H1 (cell line): ENCODE measurements at regions not wholly inside any gene's neighbourhood (a gene's known extent, or its start where the extent isn't known, plus 50 kb on each side); places are given as distances from the start of the nearest gene placed in this dataset.

Experiments used
- CTCF ChIA-PET: fragments of 300-600 bp; sonication (Branson Sonifier 250); formaldehyde crosslinking; loops from one replicate; lab custom pipeline; 2021; ENCODE audit not compliant: partially characterized antibody; lab: Charles Lee
- POLR2A ChIA-PET: fragments of 300-600 bp; sonication (Branson Sonifier 250); formaldehyde crosslinking; loops from one replicate; lab custom pipeline; 2021; ENCODE audit warnings: inconsistent platforms; ENCODE audit not compliant: partially characterized antibody; lab: Charles Lee
- DNase-seq, 2 experiments: peaks; one replicate each; pipeline versions ENCODE4 v3.0.0 to v3.0.0-alpha.2; 2010 to 2022; ENCODE audit warnings: low spot score in 2 of 2, low read depth in 1 of 2, mixed read lengths in 1 of 2
- FAIRE-seq: peaks from 2 replicates; lab custom pipeline; 2011; peaks lifted over from hg19 to GRCh38; lab: Jason Lieb, UNC
- H2AFZ ChIP-seq: 2 replicates; pipeline ENCODE4 v1.8.1; 2012; ENCODE audit warnings: low read length, inconsistent platforms
- H2AK5ac ChIP-seq: 2 replicates; pipeline ENCODE4 v1.6.1; 2013; ENCODE audit warnings: low read depth, low read length
- H2BK120ac ChIP-seq: replicated peaks from 2 replicates; pipeline ENCODE3; 2013; ENCODE audit warnings: low read depth, low read length, inconsistent platforms
- H2BK12ac ChIP-seq: 2 replicates; pipeline ENCODE4 v1.6.1; 2013; ENCODE audit warnings: low read depth, low read length
- H2BK15ac ChIP-seq: 2 replicates; pipeline ENCODE4 v1.6.1; 2013; ENCODE audit warnings: low read length
- H2BK20ac ChIP-seq: 2 replicates; pipeline ENCODE4 v1.6.1; 2013; ENCODE audit warnings: low read length
- H2BK5ac ChIP-seq: 2 replicates; pipeline ENCODE4 v1.6.1; 2013; ENCODE audit warnings: low read depth, low read length
- H3K14ac ChIP-seq: 2 replicates; pipeline ENCODE4 v1.6.1; 2013; ENCODE audit warnings: inconsistent platforms; ENCODE audit not compliant: insufficient read length
- H3K18ac ChIP-seq: 2 replicates; pipeline ENCODE4 v1.6.1; 2013; ENCODE audit warnings: low read length; ENCODE audit errors: extremely low read depth
- H3K23ac ChIP-seq: 2 replicates; pipeline ENCODE4 v1.6.1; 2013; ENCODE audit warnings: inconsistent platforms; ENCODE audit not compliant: insufficient read length
- H3K23me2 ChIP-seq: 2 replicates; pipeline ENCODE4 v1.6.1; 2013; ENCODE audit warnings: low read depth, low read length
- H3K27ac ChIP-seq: 2 replicates; pipeline ENCODE4 v1.6.1; 2011; ENCODE audit warnings: low read depth, low read length, inconsistent platforms
- H3K27me3 ChIP-seq, 4 experiments: replicated peaks in 1 of 4; 1 replicate in 1 of 4; 2 replicates in 3 of 4; pipeline versions ENCODE4 v1.6.1 to v1.8.1; 2011 to 2013; ENCODE audit warnings: low read length in 3 of 4, mild to moderate bottlenecking in 3 of 4, inconsistent platforms in 2 of 4, mixed read lengths in 2 of 4, moderate library complexity in 1 of 4; ENCODE audit not compliant: control insufficient read depth in 3 of 4, insufficient read depth in 3 of 4; ENCODE audit errors: extremely low read depth in 1 of 4
- H3K36me3 ChIP-seq, 4 experiments: 2 replicates each; pipeline versions ENCODE4 v1.6.1 to v1.8.1; 2011 to 2013; ENCODE audit warnings: mild to moderate bottlenecking in 4 of 4, low read length in 3 of 4, moderate library complexity in 2 of 4, control low read depth in 1 of 4, inconsistent platforms in 1 of 4; ENCODE audit not compliant: insufficient read depth in 4 of 4, control insufficient read depth in 2 of 4
- H3K4ac ChIP-seq: replicated peaks from 2 replicates; pipeline ENCODE3; 2013; ENCODE audit warnings: low read length, low read depth, mixed read lengths, inconsistent platforms; ENCODE audit not compliant: insufficient read length
- H3K4me1 ChIP-seq, 4 experiments: replicated peaks in 1 of 4; 1 replicate in 1 of 4; 2 replicates in 3 of 4; pipeline versions ENCODE4 v1.6.1 to v1.8.1; 2011 to 2013; ENCODE audit warnings: low read length in 3 of 4, inconsistent platforms in 2 of 4, mixed read lengths in 1 of 4; ENCODE audit not compliant: insufficient read depth in 4 of 4, control insufficient read depth in 3 of 4
- H3K4me2 ChIP-seq, 2 experiments: 2 replicates each; pipeline versions ENCODE4 v1.6.1 to v1.8.1; 2011 to 2013; ENCODE audit warnings: low read depth in 2 of 2, low read length in 2 of 2, control low read depth in 1 of 2, inconsistent platforms in 1 of 2, mild to moderate bottlenecking in 1 of 2; ENCODE audit not compliant: insufficient read depth in 1 of 2
- H3K4me3 ChIP-seq, 4 experiments: fragments of 200-600, 300-600 bp in 1 of 4; sonication (generic), shearing (Covaris generic), sonication (Bioruptor Twin) in 1 of 4; 2 replicates each; pipeline versions ENCODE4 v1.5.1 to v1.8.1; 2011 to 2016; ENCODE audit warnings: low read length in 4 of 4, low read depth in 3 of 4, control low read depth in 2 of 4, inconsistent platforms in 2 of 4, mild to moderate bottlenecking in 2 of 4, mixed read lengths in 1 of 4, moderate library complexity in 1 of 4; ENCODE audit not compliant: insufficient read depth in 2 of 4; ENCODE audit errors: extremely low read depth in 1 of 4
- H3K56ac ChIP-seq: replicated peaks from 2 replicates; pipeline ENCODE3; 2013; ENCODE audit warnings: low read depth, mild to moderate bottlenecking, mixed read lengths, low read length, inconsistent platforms; ENCODE audit not compliant: insufficient read length
- H3K79me1 ChIP-seq: 2 replicates; pipeline ENCODE4 v1.6.1; 2013; ENCODE audit warnings: low read depth, low read length, control low read depth
- H3K79me2 ChIP-seq, 2 experiments: 2 replicates each; pipeline versions ENCODE4 v1.6.1 to v1.8.1; 2012 to 2013; ENCODE audit warnings: low read length in 2 of 2, mild to moderate bottlenecking in 2 of 2, inconsistent platforms in 1 of 2; ENCODE audit not compliant: insufficient read depth in 2 of 2, control insufficient read depth in 1 of 2
- H3K9ac ChIP-seq, 4 experiments: replicated peaks in 1 of 4; 1 replicate in 1 of 4; 2 replicates in 3 of 4; pipeline versions ENCODE4 v1.6.1 to v1.8.1; 2011 to 2013; ENCODE audit warnings: low read depth in 3 of 4, low read length in 3 of 4, control low read depth in 2 of 4, mild to moderate bottlenecking in 2 of 4, moderate library complexity in 2 of 4, inconsistent platforms in 1 of 4; ENCODE audit errors: extremely low read depth in 1 of 4
- H3K9me3 ChIP-seq, 2 experiments: 2 replicates each; pipeline versions ENCODE4 v1.6.1 to v1.8.1; 2012 to 2013; ENCODE audit warnings: mild to moderate bottlenecking in 2 of 2, moderate library complexity in 2 of 2, control low read depth in 1 of 2, inconsistent platforms in 1 of 2, low read depth in 1 of 2, low read length in 1 of 2, mixed read lengths in 1 of 2; ENCODE audit not compliant: insufficient read depth in 2 of 2
- H4K20me1 ChIP-seq, 2 experiments: replicated peaks in 1 of 2; 2 replicates each; pipeline versions ENCODE3 to v1.8.1; 2011 to 2013; ENCODE audit warnings: inconsistent platforms in 2 of 2, low read length in 2 of 2, mild to moderate bottlenecking in 1 of 2; ENCODE audit not compliant: insufficient read depth in 2 of 2, control insufficient read depth in 1 of 2
- H4K5ac ChIP-seq: 2 replicates; pipeline ENCODE4 v1.6.1; 2013; ENCODE audit warnings: low read length, low read depth, mixed read lengths, inconsistent platforms; ENCODE audit not compliant: insufficient read length
- H4K8ac ChIP-seq: 2 replicates; pipeline ENCODE4 v1.8.0; 2013; ENCODE audit warnings: mild to moderate bottlenecking, moderate library complexity, low read length, inconsistent platforms; ENCODE audit not compliant: insufficient read depth; ENCODE audit errors: extremely low read depth
- H4K91ac ChIP-seq: replicated peaks from 2 replicates; pipeline ENCODE3; 2013; ENCODE audit warnings: low read length, mixed read lengths, inconsistent platforms; ENCODE audit not compliant: insufficient read length
- CTBP2 ChIP-seq: IDR thresholded peaks from 2 replicates; pipeline ENCODE4 v1.7.0; 2011; ENCODE audit warnings: borderline replicate concordance, mild to moderate bottlenecking, moderate library complexity, mixed read lengths, low read length; ENCODE audit not compliant: insufficient read depth, insufficient read length
- RXRA ChIP-seq: IDR thresholded peaks from 2 replicates; pipeline ENCODE4 v1.6.1; 2011; ENCODE audit warnings: low read depth, mild to moderate bottlenecking, low read length, moderate library complexity; ENCODE audit not compliant: insufficient read depth
- WGBS, 2 experiments: shearing (Covaris generic) in 1 of 2; methylation state at CpG; one replicate each; pipeline versions ENCODE4 v1.1.6 to v1.1.7; 2013 to 2015; ENCODE audit warnings: low lambda C conversion rate in 2 of 2, mixed read lengths in 2 of 2, inconsistent platforms in 1 of 2, low coverage in 1 of 2, missing lambda C conversion rate in 1 of 2; ENCODE audit not compliant: insufficient replicate concordance in 2 of 2, insufficient coverage in 1 of 2, insufficient read length in 1 of 2; ENCODE audit errors: extremely low coverage in 1 of 2, missing lambda C conversion rate in 1 of 2; 5-methylcytosine and 5-hydroxymethylcytosine counted together

GRCh38 chr16:86712158-86713009, 134.0 kb downstream of the FOXL1 start:
- peaks cover 0 to 2% (median 0%) of the 10 kb centered on the region in 4 experiments; a peak in 1 of 7 replicates for H3K4me1 ChIP-seq
- H2BK5ac ChIP-seq: no peak overlapping the region
- no peak overlapping the region for H4K5ac ChIP-seq
- TF ChIP-seq RXRA (no peak), CTBP2 (no peak)
- no peak overlapping the region for H3K9ac ChIP-seq
- H2BK15ac ChIP-seq: no peak overlapping the region
- no peak overlapping the region for H3K4me2 ChIP-seq
- 94% methylated on average over 18 of the region's 18 CpGs; no CpG with 5 or more reads in 1 of the 2 experiments for WGBS, 2 experiments
- no peak for FAIRE-seq
- H3K36me3 ChIP-seq: no peaks in the 10 kb centered on the region
- H3K4me3 ChIP-seq: no peak overlapping the region
- H3K79me1 ChIP-seq: no peaks in the 10 kb centered on the region
- peak overlapping the region; percentile 82; the same call in 1 of the 2 replicates for H2AK5ac ChIP-seq
- H3K56ac ChIP-seq: no peak overlapping the region
- no peak for DNase-seq
- H3K27me3 ChIP-seq: no peaks in the 10 kb centered on the region
- no peak overlapping the region for H3K23ac ChIP-seq
- POLR2A ChIA-PET: interaction anchor here (1.0 kb wide), 1 partner anchor 122 kb away, joined by 3 read pairs; no protein-coding TSS in a partner anchor
- no peak overlapping the region for H2BK20ac ChIP-seq
- H3K23me2 ChIP-seq: no peaks in the 10 kb centered on the region
- no peak overlapping the region for H3K27ac ChIP-seq
- H3K14ac ChIP-seq: no peak overlapping the region
- no peak overlapping the region; the same call in 1 of the 2 replicates for H3K18ac ChIP-seq
- no peak overlapping the region for H3K4ac ChIP-seq
- no peak overlapping the region for H4K91ac ChIP-seq
- no peak overlapping the region for H4K8ac ChIP-seq
- peak overlapping the region; percentile 68; the same call in 1 of the 2 replicates for H2BK12ac ChIP-seq
- no peaks in the 10 kb centered on the region for H4K20me1 ChIP-seq
- no peaks in the 10 kb centered on the region for H3K9me3 ChIP-seq
- no peak overlapping the region; the same call in 1 of the 2 replicates for H2AFZ ChIP-seq
- H3K79me2 ChIP-seq: no peaks in the 10 kb centered on the region
- CTCF ChIA-PET: interaction anchor here (0.6 to 1.6 kb wide), 3 partner anchors 20 to 992 kb away, joined by 3 to 4 read pairs (median 3); no protein-coding TSS in a partner anchor
- H2BK120ac ChIP-seq: no peak overlapping the region
